NCI-H2029 treated with DMSO at 0.1 percent for 48 hours (cell line): ENCODE measurements at regions not wholly inside any gene's neighbourhood (a gene's known extent, or its start where the extent isn't known, plus 50 kb on each side); places are given as distances from the start of the nearest gene placed in this dataset.

ENCODE experiments used
- DNase-seq: peaks from one replicate; lab custom pipeline; 2025; lab: John Stamatoyannopoulos, UW

DNA sequence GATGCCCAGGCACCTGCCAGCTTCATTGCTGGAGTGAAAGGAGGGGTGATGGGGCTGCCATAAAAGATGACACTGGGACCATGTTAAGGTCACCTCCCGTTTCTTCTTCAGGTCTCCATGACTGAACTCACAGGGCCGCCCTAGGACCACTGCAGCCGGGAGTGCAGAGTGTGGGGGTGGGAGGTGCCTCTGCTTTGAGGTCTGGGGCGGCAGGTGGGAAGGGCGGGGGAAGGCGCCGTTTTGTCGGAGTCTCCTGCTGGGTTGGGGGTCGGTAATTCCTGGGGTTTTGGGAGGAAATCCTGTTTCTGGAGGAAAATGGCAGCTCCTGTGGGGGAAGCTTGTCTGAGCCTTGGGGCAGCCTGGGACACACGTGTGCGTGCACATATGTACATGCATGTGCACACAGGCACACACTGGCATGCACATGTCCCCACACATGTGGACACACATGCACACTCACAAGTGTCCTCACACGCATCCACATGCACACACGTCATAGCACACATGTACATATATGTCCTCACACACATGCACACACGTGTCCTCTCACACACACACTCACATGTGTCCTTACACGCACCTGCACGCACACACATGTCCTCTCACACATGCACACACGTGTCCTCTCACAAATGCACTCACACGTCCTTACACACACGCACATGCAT, 990.9 kb downstream of the BRD1 start:
- DNase-seq, result no peak

DNA sequence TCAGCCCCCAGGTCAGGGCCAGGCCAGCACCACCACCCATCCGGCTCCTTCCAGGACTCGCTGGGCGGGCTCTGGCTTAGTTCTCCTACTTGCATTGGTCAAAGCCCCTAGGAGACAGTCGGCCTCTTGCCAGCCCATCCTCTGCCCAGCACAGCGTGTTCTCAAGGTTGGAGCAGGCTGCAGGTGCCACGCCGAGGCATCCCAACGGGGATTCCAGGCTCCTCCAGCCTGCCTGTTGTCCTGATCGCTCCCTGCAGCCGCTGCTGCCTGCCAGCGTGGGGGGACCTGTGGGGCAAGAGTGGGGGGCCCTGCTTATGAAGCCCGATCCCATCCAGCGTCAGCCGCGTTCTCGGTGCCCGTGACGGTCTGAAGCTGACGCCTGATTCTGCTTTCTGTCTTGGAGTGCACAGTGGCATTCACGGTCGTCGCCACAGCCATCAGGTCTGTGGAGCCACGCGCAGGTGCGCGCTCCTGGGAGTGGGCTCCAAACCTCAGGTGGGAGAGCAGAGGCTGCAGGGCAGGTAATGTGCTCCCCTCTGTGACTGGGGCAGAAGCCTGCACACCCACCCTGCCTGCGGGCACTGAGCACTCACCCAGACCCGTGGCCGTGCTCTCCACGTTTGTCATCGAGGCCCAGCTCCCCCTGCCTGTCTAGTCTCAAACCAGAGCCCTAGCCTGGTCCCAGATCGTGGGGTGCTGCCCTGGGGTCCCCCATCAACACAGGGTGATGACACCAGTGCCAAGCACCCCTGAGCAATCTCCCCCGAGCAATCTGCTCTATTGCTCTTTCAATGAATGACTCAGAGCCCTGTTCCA, 991.6 kb downstream of the BRD1 start:
- DNase-seq, result no peak

DNA sequence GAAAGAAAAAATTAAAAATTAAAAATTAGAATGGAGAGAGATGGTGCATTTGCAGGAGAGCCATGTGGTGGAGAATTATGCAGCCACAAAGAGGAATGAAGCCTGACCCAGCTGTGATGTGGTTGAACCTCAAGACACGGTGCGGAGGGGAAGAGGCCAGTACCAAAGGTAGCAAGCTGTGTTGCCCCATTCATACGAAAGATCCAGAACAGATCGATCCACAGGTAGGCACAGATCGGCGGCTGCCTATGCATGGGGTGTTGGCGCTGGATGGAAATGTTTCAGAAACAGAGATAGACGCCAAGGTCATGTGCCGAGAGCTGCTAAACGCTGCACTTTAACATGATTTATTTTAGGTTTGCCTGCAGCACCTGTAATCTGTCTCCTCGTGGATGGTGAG, 992.3 kb downstream of the BRD1 start:
- DNase-seq, result no peak

DNA sequence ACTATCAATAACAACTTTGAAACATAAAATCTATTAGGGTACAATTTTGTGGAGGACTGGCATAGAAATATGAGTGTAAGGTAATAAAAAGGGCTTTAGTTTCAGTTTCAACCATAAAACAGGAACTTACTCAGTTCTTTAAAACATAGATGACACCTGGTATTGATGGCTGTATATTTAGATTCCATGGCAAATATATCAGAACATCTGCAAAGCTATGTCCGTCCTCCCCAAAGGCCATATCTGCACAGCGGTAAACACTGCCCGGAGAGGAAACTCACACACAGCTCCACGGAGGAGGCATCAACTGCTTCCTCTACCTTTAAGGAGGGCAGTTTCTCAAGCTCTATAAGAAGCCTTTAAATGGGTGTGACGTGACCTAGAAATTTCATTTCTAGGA, 993.3 kb downstream of the BRD1 start:
- DNase-seq, result no peak

DNA sequence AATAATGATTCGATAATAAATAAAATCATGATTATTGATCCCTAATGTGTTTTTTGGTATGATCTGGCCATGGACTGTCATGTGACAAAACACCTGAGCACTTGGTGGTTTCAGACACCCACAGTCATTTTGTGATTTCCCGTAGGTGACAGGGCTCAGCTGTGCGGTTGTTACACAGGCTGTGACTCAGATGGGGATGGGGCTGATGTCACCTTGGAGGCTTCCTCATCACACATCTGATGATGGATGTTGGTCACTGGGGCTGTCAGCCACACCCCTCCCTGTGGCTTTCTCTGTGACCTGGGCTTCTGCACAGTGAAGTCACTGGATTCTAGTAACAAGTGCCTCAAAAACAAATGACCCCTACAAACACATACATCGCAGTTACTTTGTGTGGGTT, 995.1 kb downstream of the BRD1 start:
- no peak for DNase-seq

DNA sequence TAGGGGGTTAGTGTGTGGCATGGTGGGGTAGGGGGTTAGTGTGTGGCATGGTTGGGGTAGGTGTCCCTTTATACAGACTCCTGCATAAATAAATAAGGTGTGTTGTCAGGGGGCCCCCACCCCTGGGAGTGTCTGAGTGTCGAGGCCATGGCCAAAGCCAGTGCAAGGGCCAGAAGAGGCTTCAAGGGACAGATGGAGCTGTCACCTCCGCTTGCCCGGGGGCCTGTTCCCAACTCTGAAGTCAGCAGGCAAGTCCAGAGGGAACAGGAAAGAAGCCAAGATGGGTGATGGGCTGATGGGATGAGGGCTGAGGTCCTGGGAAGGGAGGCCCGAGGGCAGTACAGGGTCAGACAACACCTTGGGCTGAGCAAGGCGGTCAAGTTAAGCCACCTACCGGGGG, 997.8 kb downstream of the BRD1 start:
- no peak for DNase-seq

DNA sequence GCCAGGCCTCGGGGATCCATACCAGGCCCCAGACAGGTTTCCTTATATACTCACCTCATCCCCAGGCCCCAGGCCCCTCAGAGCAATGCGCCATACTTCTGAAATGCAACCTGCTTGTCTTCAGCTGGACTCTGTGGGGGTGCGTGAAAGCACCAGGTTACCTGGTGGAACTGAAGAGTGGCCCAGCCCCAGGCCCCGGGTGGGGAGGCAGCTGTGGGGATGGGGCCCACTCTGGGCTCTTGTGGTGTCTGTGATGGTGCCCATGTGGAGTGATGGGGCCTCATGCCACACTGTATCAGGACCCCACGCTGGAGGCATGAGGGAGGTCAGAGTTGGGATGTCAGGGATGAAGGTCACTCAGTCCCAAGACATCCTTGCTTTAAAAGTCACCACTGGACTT, 999.0 kb downstream of the BRD1 start:
- no peak for DNase-seq

DNA sequence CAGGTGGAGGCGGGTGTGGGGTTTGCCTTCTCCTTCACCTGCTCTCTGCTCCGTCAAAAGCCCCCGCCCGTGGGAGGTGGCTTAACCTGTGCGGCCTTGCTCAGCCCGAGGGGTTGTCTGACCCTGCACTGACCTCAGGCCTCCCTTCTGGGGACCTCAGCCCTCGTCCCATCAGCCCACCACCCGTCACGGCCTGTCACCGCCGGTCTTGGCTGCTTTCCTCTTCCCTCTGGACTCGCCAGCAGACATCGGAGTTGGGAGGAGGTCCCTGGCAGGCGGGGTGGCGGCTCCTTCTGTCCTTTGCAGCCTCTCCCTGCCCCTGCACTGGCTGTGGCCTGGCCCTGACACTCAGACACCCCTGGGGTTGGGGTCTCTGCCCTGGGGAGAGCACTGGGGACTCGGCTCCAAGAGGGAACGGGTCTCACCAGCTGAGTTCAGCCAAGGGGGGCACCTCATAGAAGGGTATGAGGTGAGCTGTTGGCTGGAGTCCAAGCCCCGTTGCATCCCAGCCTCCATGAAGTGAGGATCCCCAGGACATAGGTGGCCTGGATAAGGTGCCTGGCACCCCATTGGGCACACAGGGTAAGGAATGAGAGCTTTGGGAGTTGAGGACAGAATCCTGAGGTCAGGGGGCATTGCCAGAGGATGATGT, 999.6 kb downstream of the BRD1 start:
- peak; percentile 52 for DNase-seq

DNA sequence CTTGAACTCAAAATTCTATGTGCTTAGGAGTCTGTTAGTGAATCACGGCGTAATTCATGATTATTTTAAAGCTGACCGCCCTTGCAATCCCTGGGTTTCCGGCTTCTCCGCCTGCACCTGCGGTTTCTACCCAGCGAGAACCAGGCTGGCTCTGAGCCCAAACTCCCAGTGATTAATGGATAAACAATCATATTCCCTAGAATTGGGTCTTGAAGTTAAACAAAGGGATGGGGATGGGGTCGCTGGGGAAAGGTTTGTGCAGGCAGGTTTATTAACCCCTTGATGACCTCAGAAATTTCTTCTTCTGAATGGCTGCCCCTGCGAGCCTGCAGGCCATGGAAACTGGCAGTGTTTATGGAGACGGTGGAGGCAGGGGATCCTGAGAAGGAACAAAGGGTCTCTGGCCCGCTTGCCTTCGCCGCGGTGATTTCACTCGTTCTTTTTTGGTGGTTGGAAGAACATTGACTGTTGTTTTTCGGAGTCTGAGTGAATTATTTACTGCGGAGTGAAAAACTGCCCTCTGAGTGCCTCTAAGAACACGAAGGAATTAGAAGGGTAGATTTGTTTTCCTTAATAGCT, 1000.3 kb downstream of the BRD1 start:
- DNase-seq, result peak; percentile 75

DNA sequence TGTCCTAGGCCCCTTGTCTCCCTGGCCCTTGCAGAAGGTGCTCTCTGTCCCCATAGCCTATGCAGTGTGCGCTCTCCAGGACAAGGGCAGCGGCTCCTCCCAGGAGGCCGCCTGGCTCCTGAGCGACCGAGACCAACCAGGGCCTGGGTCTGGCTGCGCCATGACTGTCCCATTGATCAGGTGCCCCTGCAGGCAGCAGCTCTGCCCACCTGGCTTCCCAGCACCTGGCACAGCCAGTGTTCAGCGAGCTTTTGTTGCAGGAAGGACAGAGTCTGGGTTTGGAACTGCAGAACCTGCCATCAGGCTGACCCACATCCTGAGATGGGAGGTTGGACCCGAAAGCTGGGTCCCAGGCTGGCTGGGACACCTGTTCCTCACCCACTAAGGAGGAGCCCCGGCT, 1001.1 kb downstream of the BRD1 start:
- DNase-seq, result no peak

DNA sequence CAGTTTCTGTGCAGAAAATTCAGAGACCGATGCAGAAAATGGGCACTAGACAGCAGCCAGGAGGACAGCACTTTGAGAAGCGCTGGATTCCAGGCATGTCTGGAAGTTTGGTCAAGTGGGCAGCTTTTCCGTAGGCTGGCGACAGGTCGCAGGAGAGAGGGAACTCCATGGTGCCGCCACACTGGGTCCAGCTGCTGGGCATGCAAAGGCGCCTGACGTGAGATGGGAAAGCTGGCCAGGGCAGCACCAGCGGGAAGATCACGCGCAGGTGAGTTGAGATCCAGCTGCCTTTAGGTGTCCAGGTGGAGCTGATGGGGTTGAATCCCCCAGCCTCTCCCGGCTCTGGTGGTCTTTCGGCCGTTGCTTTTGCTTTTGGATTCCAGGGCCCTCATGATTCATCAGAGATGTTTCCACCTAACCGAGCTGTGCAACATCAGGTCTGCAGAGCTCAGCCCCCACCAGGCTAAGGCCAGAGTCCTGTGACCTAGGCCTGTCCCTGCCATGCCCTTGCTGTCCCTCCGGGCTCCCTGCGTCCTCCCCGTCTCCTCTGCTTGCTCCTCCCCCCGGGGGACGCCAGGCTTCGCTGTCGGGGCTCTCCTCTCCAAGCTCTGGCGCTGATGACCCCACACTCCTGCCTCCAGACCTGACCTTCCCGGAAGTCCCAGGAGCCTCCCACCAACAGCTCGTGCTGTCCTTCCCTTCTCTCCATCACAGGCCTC, 1001.7 kb downstream of the BRD1 start:
- DNase-seq, result no peak

DNA sequence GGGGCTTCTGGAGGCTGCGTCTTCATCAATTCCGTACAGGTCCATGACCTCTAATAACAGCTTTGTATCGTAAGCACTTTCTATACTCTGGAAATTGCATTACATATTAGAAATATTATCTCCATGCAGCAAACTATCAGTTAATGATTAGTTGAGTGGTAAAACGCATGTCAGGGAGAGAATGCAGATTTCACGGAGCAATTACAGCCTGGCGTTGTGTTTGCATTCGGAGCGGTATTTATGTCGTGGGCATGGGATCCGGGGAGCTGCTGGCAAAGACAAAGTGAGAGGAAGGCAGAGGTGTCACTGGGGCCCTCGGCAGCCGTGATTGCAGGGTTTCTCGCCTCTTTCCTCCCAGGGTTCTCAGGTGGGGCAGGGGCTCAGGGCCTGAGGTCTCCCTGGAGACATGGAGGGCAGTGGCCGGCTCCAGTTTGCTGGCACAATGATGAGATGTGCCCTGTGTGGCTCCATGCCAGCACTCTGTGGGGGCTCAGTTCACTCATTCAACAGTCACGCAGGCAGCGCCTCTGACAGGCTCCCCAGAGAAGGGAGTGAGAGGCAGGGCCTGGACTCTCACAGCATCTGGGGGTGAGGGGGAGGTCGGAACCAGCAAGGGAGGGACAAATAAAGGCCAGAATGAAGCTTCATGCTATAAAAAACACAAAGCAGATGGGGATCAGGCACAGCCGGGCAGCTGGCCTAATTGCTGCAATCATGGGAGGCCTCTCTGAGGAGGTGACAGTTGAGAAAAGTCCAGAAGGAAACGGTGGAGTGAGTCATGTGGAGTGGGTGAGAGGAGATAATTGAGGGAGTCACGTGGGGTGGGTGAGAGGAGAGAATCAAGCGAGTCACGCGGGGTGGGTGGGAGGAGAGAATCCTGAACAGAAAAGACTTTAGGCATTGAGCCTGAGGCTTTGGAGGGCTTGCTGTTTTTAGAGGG, 1002.7 kb downstream of the BRD1 start:
- peak; percentile 9 for DNase-seq

DNA sequence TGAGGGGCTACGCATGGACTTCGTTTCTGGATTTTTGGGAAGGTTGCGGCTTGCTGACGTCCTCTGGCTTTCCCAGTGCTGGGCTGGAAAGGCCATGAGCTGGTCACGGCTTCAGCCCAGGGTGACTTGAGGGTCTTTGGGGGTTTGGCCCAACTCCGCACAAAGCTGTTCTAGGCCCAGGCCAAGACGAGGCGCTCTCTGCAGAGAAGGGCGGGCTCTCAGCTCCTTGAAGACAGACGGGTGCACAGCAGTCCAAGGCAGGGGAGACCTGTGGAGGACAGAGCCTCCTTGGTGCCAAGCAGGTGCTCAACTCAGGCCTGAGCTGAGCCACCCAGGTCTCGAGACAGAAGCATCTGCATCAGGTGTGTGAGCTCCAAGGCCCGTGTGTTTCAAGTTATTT, 1003.7 kb downstream of the BRD1 start:
- DNase-seq, result no peak

DNA sequence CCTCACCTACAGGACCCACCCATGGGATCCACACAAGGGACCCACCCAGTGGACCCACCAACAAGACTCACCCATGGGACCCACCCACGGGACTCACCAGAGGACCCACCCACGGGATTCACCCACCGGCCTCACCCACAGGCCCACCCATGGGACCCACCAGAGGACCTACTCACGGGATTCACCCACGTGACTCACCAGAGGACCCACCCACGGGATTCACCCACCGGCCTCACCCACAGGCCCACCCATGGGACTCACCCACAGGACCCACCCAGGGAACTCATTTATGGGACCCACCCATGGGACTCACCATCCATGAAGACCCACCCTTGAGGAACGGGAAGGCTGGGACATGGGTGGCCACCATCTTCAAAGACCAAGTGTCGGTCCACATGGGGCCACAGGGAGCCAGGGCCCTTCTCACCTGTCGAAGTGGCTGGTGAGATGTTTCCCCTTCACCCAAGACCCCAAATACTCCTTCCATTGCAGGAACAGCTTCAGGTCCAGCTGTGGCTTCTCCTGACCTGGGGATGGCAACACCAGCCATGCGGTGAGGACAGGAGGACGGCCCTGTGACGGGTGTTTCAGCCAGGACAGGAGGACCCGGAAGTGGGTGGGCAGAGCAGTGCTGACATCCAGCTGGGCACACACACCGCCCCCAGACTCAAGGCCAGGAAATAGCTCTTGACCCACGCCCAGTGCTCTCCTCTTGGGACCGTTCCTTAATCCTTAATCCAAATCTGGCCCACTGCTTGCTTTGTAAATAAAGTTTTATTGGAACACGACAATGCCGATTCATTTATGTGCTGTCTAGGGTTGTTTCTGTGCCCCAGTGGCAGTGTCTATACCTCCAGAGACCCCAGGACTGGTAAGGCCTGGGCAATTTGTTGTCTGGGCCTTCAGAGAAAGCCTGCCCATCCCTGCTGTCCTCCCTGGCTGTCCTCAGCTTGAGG, 1005.1 kb downstream of the BRD1 start:
- DNase-seq, result no peak

DNA sequence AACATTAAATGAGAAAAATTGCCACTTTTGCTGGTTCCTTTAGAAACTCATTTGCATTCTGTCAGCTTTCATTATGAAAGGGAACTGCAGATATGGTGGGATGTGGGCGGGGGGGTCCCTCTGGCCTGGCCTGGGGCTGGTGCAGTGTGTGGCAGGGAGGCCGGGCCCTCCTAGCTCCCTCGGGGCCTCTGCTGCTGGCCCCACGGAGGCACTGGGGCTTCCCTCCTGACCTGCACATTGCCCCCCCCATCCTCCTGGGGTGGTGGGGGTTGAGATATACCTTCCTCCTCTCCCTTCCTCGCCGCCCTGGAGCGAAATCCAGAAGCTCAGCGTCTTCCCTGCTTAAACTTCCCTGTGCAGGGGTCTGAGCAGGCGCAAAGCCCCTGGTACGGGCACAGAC, 1005.9 kb downstream of the BRD1 start:
- no peak for DNase-seq

DNA sequence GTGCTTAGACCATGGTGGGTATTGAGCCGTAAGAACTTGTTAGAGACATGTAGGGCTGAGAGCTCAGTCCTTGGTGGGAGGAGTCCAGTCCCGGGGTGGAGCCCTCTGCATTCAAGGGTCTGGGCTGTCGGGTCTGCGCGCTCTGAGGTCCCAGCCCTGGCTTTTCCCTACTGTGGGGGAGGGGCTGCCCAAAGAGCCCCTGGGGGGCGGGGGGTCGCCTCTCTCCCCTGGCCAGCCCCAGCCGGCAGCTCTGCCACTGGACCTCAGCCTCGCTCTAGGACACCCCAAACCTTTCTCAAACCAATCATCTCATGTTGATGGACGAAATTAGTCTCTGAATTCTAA, 1006.4 kb downstream of the BRD1 start:
- no peak for DNase-seq

DNA sequence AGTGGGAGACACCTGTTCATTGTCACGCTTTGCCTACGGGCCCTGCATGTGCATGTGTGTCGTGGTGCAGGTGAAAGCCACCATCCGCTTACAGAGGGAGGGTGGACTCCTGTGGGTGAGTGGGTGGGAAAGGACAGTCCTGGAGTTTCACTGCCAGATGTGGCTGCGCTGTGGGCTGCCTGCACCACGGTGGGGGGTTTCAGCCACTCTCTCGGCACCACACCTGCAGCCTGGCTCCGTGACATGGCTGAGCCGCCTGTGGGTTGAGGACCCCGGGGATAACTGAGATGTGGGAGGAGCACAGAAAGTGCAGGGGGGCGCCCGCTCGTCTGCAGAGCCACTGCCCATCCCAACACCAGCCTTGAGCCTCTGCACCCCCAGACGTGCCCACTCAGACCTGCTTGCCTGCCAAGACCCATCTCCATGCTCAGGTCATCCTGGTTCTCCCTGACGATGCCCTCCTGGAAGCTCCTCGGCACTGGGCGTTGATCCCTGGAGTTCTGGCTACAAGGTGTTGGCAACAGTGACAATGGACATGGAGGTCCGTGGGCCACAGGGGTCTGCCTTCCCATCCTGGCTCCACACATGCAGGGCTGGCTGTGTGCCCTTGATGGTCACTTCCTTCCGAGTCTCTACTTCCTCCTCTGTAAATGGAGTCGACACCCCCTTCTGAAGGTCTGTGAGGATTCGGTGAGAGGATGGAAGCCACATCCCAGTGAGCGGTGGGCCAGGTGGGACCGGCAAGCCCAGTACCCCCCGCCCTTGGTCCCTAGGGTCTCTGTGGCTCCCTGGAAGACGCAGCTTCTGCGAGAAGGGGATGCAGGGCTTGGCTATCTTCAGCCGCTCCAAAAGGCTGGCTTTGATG, 1007.0 kb downstream of the BRD1 start:
- no peak for DNase-seq

DNA sequence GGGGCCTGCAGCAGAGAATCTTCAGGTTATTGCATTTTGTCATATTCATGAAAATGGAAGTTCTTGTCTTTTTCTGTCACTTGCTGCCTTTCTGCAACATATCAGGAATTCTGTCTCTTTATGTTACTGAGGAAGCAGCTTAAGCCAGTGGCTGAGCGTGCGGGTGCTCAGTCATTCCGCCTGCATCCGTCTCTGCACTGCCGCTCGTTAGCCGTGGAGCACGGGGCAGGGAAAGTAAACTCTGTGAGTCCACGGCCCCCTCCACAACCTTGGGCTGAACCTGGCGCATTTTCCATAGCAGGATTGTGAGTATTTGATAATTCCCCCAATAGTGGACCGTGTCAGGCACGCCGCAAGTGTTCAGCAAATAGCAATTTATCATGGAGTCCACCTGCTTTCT, 1007.7 kb downstream of the BRD1 start:
- no peak for DNase-seq

DNA sequence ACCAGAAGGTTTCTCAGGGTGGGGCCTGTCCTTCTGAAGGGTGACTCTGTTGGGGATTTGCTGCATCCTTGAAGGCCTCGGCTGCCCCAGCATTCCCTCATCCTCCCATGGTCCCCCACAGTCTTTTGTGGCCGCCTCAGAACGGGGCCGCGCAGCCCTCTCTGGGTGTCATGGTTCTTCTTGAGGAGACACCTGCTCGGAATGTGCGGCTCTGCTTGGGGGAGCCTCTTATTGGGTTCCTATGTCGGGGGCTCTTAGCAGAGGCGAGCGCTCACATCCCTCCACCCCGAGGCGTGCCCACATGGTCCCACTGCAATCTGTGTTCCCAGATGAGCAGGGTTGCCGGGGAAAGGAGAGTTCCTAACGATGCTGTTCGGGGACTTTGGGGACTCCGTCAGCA, 1008.4 kb downstream of the BRD1 start:
- no peak for DNase-seq
